ENCODE measurements at regions not wholly inside any gene's neighbourhood (a gene's known extent, or its start where the extent isn't known, plus 50 kb on each side); places are given as distances from the start of the nearest gene placed in this dataset.

DNA sequence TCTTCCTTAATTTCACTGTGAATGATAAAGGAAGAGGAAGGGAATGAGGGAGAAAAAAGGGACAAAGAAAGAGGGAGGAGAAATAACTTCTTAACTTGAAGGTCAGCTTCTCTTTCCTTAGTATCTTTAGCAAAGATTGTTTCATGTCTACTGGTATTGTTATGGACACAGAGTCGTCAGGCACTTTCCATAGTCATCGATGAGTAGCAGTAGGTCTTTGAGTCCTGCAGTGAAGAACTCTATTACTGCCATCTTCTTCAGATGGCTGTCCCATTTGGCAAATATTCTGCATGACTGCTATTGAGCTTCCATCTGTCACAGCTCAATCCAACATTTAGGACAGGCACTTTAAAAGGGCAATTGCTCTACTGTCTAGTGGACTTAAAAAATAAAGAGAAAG, 2463.1 kb downstream of the PCDH9 start:
- H3K27ac ChIP-seq (ENCODE audit: extremely low read length, insufficient read depth, low read length) = no peak overlapping the region
- H3K36me3 ChIP-seq (replicated peaks in 1 of 2; ENCODE audit: control insufficient read depth in 1 of 2, insufficient read depth in 2 of 2, low read length in 2 of 2) = no peaks in the 10 kb centered on the region
- ATAC-seq (no peak), DNase-seq (ENCODE audit: low spot score) (no peak), FAIRE-seq (no peak)
- no peak overlapping the region for H3K9ac ChIP-seq (ENCODE audit: insufficient read depth, low read depth, low read length)
- WGBS (ENCODE audit: low lambda C conversion rate) = 7% methylated on average over 2 of the region's 2 CpGs
- H3K79me2 ChIP-seq (ENCODE audit: insufficient read depth, low read length) = no peaks in the 10 kb centered on the region
- H3K4me3 ChIP-seq (replicated peaks in 1 of 3; ENCODE audit: insufficient read depth in 1 of 3, low read depth in 2 of 3, low read length in 3 of 3) = no peak overlapping the region
- H3K9me3 ChIP-seq (ENCODE audit: low read length) = 0 out of 2 replicates have a peak, but pooled peaks cover 14% of the 10 kb centered on the region
- H3K4me1 ChIP-seq (ENCODE audit: insufficient read depth, low read length) = no peaks in the 10 kb centered on the region
- no peaks in the 10 kb centered on the region for H3K27me3 ChIP-seq (ENCODE audit: control insufficient read depth in 1 of 2, insufficient read depth in 2 of 2, low read length in 2 of 2)
- BruUV-seq (replicated peaks) = no TSS peak
- in situ Hi-C loops (cut with HindIII; ENCODE audit: extremely low pct_ligation_motif_present, low pct_unique_long_range_greater_than_20kb) = no loop called here
- intact Hi-C loops (cut with micrococcal nuclease; ENCODE audit: unreplicated experiment) = no loop called here
- H2AFZ ChIP-seq (ENCODE audit: low read length) = no peak overlapping the region
- no peak for TF ChIP-seq ZNF577 (CRISPR knock-in tag; IDR thresholded peaks at IDR 0.05; ENCODE audit: borderline replicate concordance, low read depth)
- TF ChIP-seq, protein P1, sequence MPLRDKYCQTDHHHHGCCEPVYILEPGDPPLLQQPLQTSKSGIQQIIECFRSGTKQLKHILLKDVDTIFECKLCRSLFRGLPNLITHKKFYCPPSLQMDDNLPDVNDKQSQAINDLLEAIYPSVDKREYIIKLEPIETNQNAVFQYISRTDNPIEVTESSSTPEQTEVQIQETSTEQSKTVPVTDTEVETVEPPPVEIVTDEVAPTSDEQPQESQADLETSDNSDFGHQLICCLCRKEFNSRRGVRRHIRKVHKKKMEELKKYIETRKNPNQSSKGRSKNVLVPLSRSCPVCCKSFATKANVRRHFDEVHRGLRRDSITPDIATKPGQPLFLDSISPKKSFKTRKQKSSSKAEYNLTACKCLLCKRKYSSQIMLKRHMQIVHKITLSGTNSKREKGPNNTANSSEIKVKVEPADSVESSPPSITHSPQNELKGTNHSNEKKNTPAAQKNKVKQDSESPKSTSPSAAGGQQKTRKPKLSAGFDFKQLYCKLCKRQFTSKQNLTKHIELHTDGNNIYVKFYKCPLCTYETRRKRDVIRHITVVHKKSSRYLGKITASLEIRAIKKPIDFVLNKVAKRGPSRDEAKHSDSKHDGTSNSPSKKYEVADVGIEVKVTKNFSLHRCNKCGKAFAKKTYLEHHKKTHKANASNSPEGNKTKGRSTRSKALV (CRISPR knock-in tag; IDR thresholded peaks at IDR 0.05) = no peak
- no peak overlapping the region for H3K4me2 ChIP-seq (ENCODE audit: low read depth, low read length)
- POLR2A ChIA-PET = no interaction called here
- H4K20me1 ChIP-seq (ENCODE audit: insufficient read depth, low read length) = no peaks in the 10 kb centered on the region
- CTCF ChIA-PET (ENCODE audit: low intra/inter-chr PET ratio, low total read pairs) = no interaction called here

- DNase-seq (ENCODE audit: low spot score) = no peak
- Histone ChIP-seq H4K20me1 (ENCODE audit: insufficient read depth, low read length) (no peaks in the 10 kb centered on the region), H3K9me3 (ENCODE audit: low read length) (0 out of 2 replicates have a peak, but pooled peaks cover 14% of the 10 kb centered on the region), H2AFZ (ENCODE audit: low read length) (no peak overlapping the region), H3K27me3 (ENCODE audit: control insufficient read depth in 1 of 2, insufficient read depth in 2 of 2, low read length in 2 of 2) (no peaks in the 10 kb centered on the region), H3K36me3 (replicated peaks in 1 of 2; ENCODE audit: control insufficient read depth in 1 of 2, insufficient read depth in 2 of 2, low read length in 2 of 2) (no peaks in the 10 kb centered on the region), H3K4me3 (replicated peaks in 1 of 3; ENCODE audit: insufficient read depth in 1 of 3, low read depth in 2 of 3, low read length in 3 of 3) (no peak overlapping the region), H3K79me2 (ENCODE audit: insufficient read depth, low read length) (no peaks in the 10 kb centered on the region), H3K9ac (ENCODE audit: insufficient read depth, low read depth, low read length) (no peak overlapping the region), H3K4me1 (ENCODE audit: insufficient read depth, low read length) (no peaks in the 10 kb centered on the region), H3K4me2 (ENCODE audit: low read depth, low read length) (no peak overlapping the region), H3K27ac (ENCODE audit: extremely low read length, insufficient read depth, low read length) (no peak overlapping the region)
- ChIA-PET CTCF (ENCODE audit: low intra/inter-chr PET ratio, low total read pairs) (no interaction called here), POLR2A (no interaction called here)
- intact Hi-C loops (cut with micrococcal nuclease; ENCODE audit: unreplicated experiment) = no loop called here
- FAIRE-seq = no peak
- in situ Hi-C loops (cut with HindIII; ENCODE audit: extremely low pct_ligation_motif_present, low pct_unique_long_range_greater_than_20kb) = no loop called here
- no peak for ATAC-seq
- no peak for TF ChIP-seq BRF2 (CRISPR knock-in tag; IDR thresholded peaks at IDR 0.05)
- TF ChIP-seq, protein P2, sequence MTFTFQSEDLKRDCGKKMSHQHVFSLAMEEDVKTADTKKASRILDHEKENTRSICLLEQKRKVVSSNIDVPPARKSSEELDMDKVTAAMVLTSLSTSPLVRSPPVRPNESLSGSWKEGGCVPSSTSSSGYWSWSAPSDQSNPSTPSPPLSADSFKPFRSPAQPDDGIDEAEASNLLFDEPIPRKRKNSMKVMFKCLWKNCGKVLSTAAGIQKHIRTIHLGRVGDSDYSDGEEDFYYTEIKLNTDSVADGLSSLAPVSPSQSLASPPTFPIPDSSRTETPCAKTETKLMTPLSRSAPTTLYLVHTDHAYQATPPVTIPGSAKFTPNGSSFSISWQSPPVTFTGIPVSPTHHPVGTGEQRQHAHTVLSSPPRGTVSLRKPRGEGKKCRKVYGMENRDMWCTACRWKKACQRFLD (CRISPR knock-in tag; IDR thresholded peaks at IDR 0.05; ENCODE audit: borderline replicate concordance) = no peak
- BruUV-seq (replicated peaks) = no TSS peak
Observed at GRCh38 chr13:64765636-64766035, 2464.5 kb downstream of the PCDH9 start.
